Activated CD4-positive, alpha-beta T cell treated with anti-CD3 and anti-CD28 coated beads, Interleukin-2, amount 10 ng/mL, durations not matched to agents 24 days and 14 days (primary cell): ENCODE measurements at regions not wholly inside any gene's neighbourhood (a gene's known extent, or its start where the extent isn't known, plus 50 kb on each side); places are given as distances from the start of the nearest gene placed in this dataset.

ENCODE experiments used
- DNase-seq: peaks from one replicate; pipeline ENCODE4 v3.0.0; 2022
- H3K27ac Mint-ChIP-seq: one replicate; pipeline ENCODE4 v1.8.0; 2022; ENCODE audit warnings: mild to moderate bottlenecking, mixed read lengths
- H3K27me3 Mint-ChIP-seq: one replicate; pipeline ENCODE4 v1.8.0; 2022; ENCODE audit warnings: mixed read lengths
- H3K36me3 Mint-ChIP-seq: one replicate; pipeline ENCODE4 v1.8.0; 2022; ENCODE audit warnings: low read depth, mild to moderate bottlenecking, mixed read lengths
- H3K4me1 Mint-ChIP-seq: one replicate; pipeline ENCODE4 v1.8.0; 2021; ENCODE audit warnings: mixed read lengths
- H3K4me3 Mint-ChIP-seq: one replicate; pipeline ENCODE4 v1.8.0; 2022; ENCODE audit warnings: mild to moderate bottlenecking, moderate library complexity, mixed read lengths
- H3K9me3 Mint-ChIP-seq: one replicate; pipeline ENCODE4 v1.8.0; 2021; ENCODE audit warnings: mixed read lengths
- intact Hi-C: fragments of 100-400 bp; cut with micrococcal nuclease; formaldehyde crosslinking; loops from one replicate; pipeline ENCODE4 v1.15.1; 2023

GRCh38 chr5:74412066-74412465, 228.5 kb downstream of the ENC1 start:
- H3K9me3 Mint-ChIP-seq, result no peaks in the 10 kb centered on the region
- no peaks in the 10 kb centered on the region for H3K36me3 Mint-ChIP-seq
- H3K4me3 Mint-ChIP-seq, result no peak overlapping the region
- peaks cover 21% of the 10 kb centered on the region for H3K27me3 Mint-ChIP-seq
- no peak for DNase-seq
- intact Hi-C loops, result no loop called here
- H3K27ac Mint-ChIP-seq, result no peak overlapping the region
- H3K4me1 Mint-ChIP-seq, result peaks cover 2% of the 10 kb centered on the region

GRCh38 chr5:74409712-74410111, 230.8 kb downstream of the ENC1 start:
- H3K4me3 Mint-ChIP-seq, result no peak overlapping the region
- no peak for DNase-seq
- peaks cover 19% of the 10 kb centered on the region for H3K27me3 Mint-ChIP-seq
- intact Hi-C loops, result no loop called here
- H3K4me1 Mint-ChIP-seq, result no peaks in the 10 kb centered on the region
- no peaks in the 10 kb centered on the region for H3K36me3 Mint-ChIP-seq
- H3K27ac Mint-ChIP-seq, result no peak overlapping the region
- no peaks in the 10 kb centered on the region for H3K9me3 Mint-ChIP-seq

- H3K4me1 Mint-ChIP-seq, result no peaks in the 10 kb centered on the region
- H3K36me3 Mint-ChIP-seq, result no peaks in the 10 kb centered on the region
- peaks cover 17% of the 10 kb centered on the region for H3K27me3 Mint-ChIP-seq
- intact Hi-C loops, result no loop called here
- H3K9me3 Mint-ChIP-seq, result no peaks in the 10 kb centered on the region
- H3K4me3 Mint-ChIP-seq, result no peak overlapping the region
- no peak for DNase-seq
- no peak overlapping the region for H3K27ac Mint-ChIP-seq
Observed at GRCh38 chr5:74409166-74409706, 231.3 kb downstream of the ENC1 start.

- no peaks in the 10 kb centered on the region for H3K4me1 Mint-ChIP-seq
- H3K9me3 Mint-ChIP-seq, result no peaks in the 10 kb centered on the region
- intact Hi-C loops, result no loop called here
- DNase-seq, result no peak
- peaks cover 15% of the 10 kb centered on the region for H3K27me3 Mint-ChIP-seq
- no peak overlapping the region for H3K4me3 Mint-ChIP-seq
- no peaks in the 10 kb centered on the region for H3K36me3 Mint-ChIP-seq
- no peak overlapping the region for H3K27ac Mint-ChIP-seq
Observed at GRCh38 chr5:74408150-74409043, 232.1 kb downstream of the ENC1 start.

- no peaks in the 10 kb centered on the region for H3K36me3 Mint-ChIP-seq
- peaks cover under 1% of the 10 kb centered on the region for H3K4me1 Mint-ChIP-seq
- H3K9me3 Mint-ChIP-seq, result no peaks in the 10 kb centered on the region
- H3K27ac Mint-ChIP-seq, result no peak overlapping the region
- intact Hi-C loops, result no loop called here
- no peak overlapping the region for H3K4me3 Mint-ChIP-seq
- peaks cover 12% of the 10 kb centered on the region for H3K27me3 Mint-ChIP-seq
- no peak for DNase-seq
Observed at GRCh38 chr5:74407701-74408100, 232.8 kb downstream of the ENC1 start.

- Mint-ChIP-seq H3K27me3 (peaks cover 9% of the 10 kb centered on the region), H3K4me1 (peaks cover 2% of the 10 kb centered on the region)
Observed at GRCh38 chr5:74406844-74407243, 233.7 kb downstream of the ENC1 start.

GRCh38 chr5:74405593-74405992, 234.9 kb downstream of the ENC1 start:
- peaks cover 2% of the 10 kb centered on the region for H3K4me1 Mint-ChIP-seq
- no peaks in the 10 kb centered on the region for H3K36me3 Mint-ChIP-seq
- H3K4me3 Mint-ChIP-seq, result no peak overlapping the region
- no peak overlapping the region for H3K27ac Mint-ChIP-seq
- peaks cover 6% of the 10 kb centered on the region for H3K27me3 Mint-ChIP-seq
- intact Hi-C loops, result no loop called here
- no peak for DNase-seq
- H3K9me3 Mint-ChIP-seq, result no peaks in the 10 kb centered on the region

More at GRCh38 chr5:74406844-74407243, 233.7 kb downstream of the ENC1 start:
- Mint-ChIP-seq H3K27ac (no peak overlapping the region), H3K4me3 (no peak overlapping the region), H3K36me3 (no peaks in the 10 kb centered on the region), H3K9me3 (no peaks in the 10 kb centered on the region)
- no peak for DNase-seq
- intact Hi-C loops, result no loop called here

GRCh38 chr5:74404574-74405508, 235.7 kb downstream of the ENC1 start:
- intact Hi-C loops, result no loop called here
- no peak for DNase-seq
- H3K27me3 Mint-ChIP-seq, result peaks cover 6% of the 10 kb centered on the region
- H3K27ac Mint-ChIP-seq, result no peak overlapping the region
- H3K36me3 Mint-ChIP-seq, result no peaks in the 10 kb centered on the region
- H3K9me3 Mint-ChIP-seq, result no peaks in the 10 kb centered on the region
- H3K4me1 Mint-ChIP-seq, result peaks cover 2% of the 10 kb centered on the region
- no peak overlapping the region for H3K4me3 Mint-ChIP-seq

- H3K9me3 Mint-ChIP-seq, result no peaks in the 10 kb centered on the region
- H3K4me1 Mint-ChIP-seq, result peaks cover 2% of the 10 kb centered on the region
- intact Hi-C loops, result no loop called here
- DNase-seq, result no peak
- H3K4me3 Mint-ChIP-seq, result no peak overlapping the region
- no peak overlapping the region for H3K27ac Mint-ChIP-seq
- H3K27me3 Mint-ChIP-seq, result peaks cover 6% of the 10 kb centered on the region
- H3K36me3 Mint-ChIP-seq, result no peaks in the 10 kb centered on the region
Observed at GRCh38 chr5:74403771-74404170, 236.8 kb downstream of the ENC1 start.

- intact Hi-C loops, result no loop called here
- H3K27ac Mint-ChIP-seq, result no peak overlapping the region
- H3K27me3 Mint-ChIP-seq, result peaks cover 2% of the 10 kb centered on the region
- H3K4me1 Mint-ChIP-seq, result peaks cover 2% of the 10 kb centered on the region
- DNase-seq, result no peak
- no peaks in the 10 kb centered on the region for H3K9me3 Mint-ChIP-seq
- no peak overlapping the region for H3K4me3 Mint-ChIP-seq
- H3K36me3 Mint-ChIP-seq, result no peaks in the 10 kb centered on the region
Observed at GRCh38 chr5:74402553-74402952, 238.0 kb downstream of the ENC1 start.

- no peaks in the 10 kb centered on the region for H3K9me3 Mint-ChIP-seq
- intact Hi-C loops, result no loop called here
- H3K36me3 Mint-ChIP-seq, result no peaks in the 10 kb centered on the region
- H3K4me3 Mint-ChIP-seq, result no peak overlapping the region
- peaks cover 2% of the 10 kb centered on the region for H3K27me3 Mint-ChIP-seq
- no peak overlapping the region for H3K27ac Mint-ChIP-seq
- H3K4me1 Mint-ChIP-seq, result peaks cover 2% of the 10 kb centered on the region
- DNase-seq, result no peak
Observed at GRCh38 chr5:74401946-74402320, 238.6 kb downstream of the ENC1 start.

- Mint-ChIP-seq H3K27ac (no peak overlapping the region), H3K9me3 (no peaks in the 10 kb centered on the region), H3K4me3 (no peak overlapping the region), H3K4me1 (peaks cover 2% of the 10 kb centered on the region), H3K36me3 (no peaks in the 10 kb centered on the region), H3K27me3 (no peaks in the 10 kb centered on the region)
- intact Hi-C loops, result no loop called here
- no peak for DNase-seq
Observed at GRCh38 chr5:74401281-74401945, 239.1 kb downstream of the ENC1 start.

GRCh38 chr5:74400067-74400466, 240.5 kb downstream of the ENC1 start:
- H3K4me3 Mint-ChIP-seq, result no peak overlapping the region
- peaks cover 2% of the 10 kb centered on the region for H3K4me1 Mint-ChIP-seq
- no peaks in the 10 kb centered on the region for H3K27me3 Mint-ChIP-seq
- DNase-seq, result no peak
- intact Hi-C loops, result no loop called here
- no peak overlapping the region for H3K27ac Mint-ChIP-seq
- H3K36me3 Mint-ChIP-seq, result no peaks in the 10 kb centered on the region
- no peaks in the 10 kb centered on the region for H3K9me3 Mint-ChIP-seq
